Stimulated activated memory B cell treated with anti-CD40 and anti-IgM and Interleukin-4, amounts not matched to agents 10 μg/mL and 1 μg/mL and 100 μg/mL, for 72 hours (primary cell): ENCODE measurements at regions not wholly inside any gene's neighbourhood (a gene's known extent, or its start where the extent isn't known, plus 50 kb on each side); places are given as distances from the start of the nearest gene placed in this dataset.

Experiments
- ATAC-seq: fragments of 150-1000 bp; cut with Tn5 transposase; 2 replicates; pipeline ENCODE4 v1.10.0; 2021
- H3K27ac Mint-ChIP-seq: one replicate; pipeline ENCODE4 v1.8.0; 2022; ENCODE audit warnings: mild to moderate bottlenecking, mixed read lengths
- H3K27me3 Mint-ChIP-seq: one replicate; pipeline ENCODE4 v1.8.0; 2022; ENCODE audit warnings: mixed read lengths
- H3K36me3 Mint-ChIP-seq: one replicate; pipeline ENCODE4 v1.8.0; 2022; ENCODE audit warnings: mixed read lengths
- H3K4me1 Mint-ChIP-seq: one replicate; pipeline ENCODE4 v1.8.0; 2022; ENCODE audit warnings: mixed read lengths
- H3K4me3 Mint-ChIP-seq: one replicate; pipeline ENCODE4 v1.8.0; 2022; ENCODE audit warnings: mild to moderate bottlenecking, moderate library complexity, mixed read lengths
- H3K9me3 Mint-ChIP-seq: one replicate; pipeline ENCODE4 v1.8.0; 2022; ENCODE audit warnings: mixed read lengths

- H3K27ac Mint-ChIP-seq, result no peak overlapping the region
- H3K4me1 Mint-ChIP-seq, result no peaks in the 10 kb centered on the region
- ATAC-seq, result no peak
- H3K36me3 Mint-ChIP-seq, result no peaks in the 10 kb centered on the region
- H3K27me3 Mint-ChIP-seq, result peaks cover 1% of the 10 kb centered on the region
- H3K9me3 Mint-ChIP-seq, result peaks cover 2% of the 10 kb centered on the region
- H3K4me3 Mint-ChIP-seq, result no peak overlapping the region
Observed at GRCh38 chr16:25433388-25433787, 175.7 kb upstream of the ZKSCAN2 start.

GRCh38 chr16:25431472-25431871 lies 173.8 kb upstream of the ZKSCAN2 start:
- H3K36me3 Mint-ChIP-seq, result no peaks in the 10 kb centered on the region
- H3K27ac Mint-ChIP-seq, result no peak overlapping the region
- H3K4me1 Mint-ChIP-seq, result no peaks in the 10 kb centered on the region
- ATAC-seq, result no peak
- peaks cover 9% of the 10 kb centered on the region for H3K27me3 Mint-ChIP-seq
- peaks cover 6% of the 10 kb centered on the region for H3K9me3 Mint-ChIP-seq
- H3K4me3 Mint-ChIP-seq, result no peak overlapping the region

GRCh38 chr16:25426829-25427228 lies 169.2 kb upstream of the ZKSCAN2 start:
- no peak overlapping the region for H3K4me3 Mint-ChIP-seq
- H3K27ac Mint-ChIP-seq, result no peak overlapping the region
- ATAC-seq, result no peak
- H3K9me3 Mint-ChIP-seq, result peaks cover 6% of the 10 kb centered on the region
- H3K27me3 Mint-ChIP-seq, result peaks cover 9% of the 10 kb centered on the region
- no peaks in the 10 kb centered on the region for H3K36me3 Mint-ChIP-seq
- no peaks in the 10 kb centered on the region for H3K4me1 Mint-ChIP-seq

GRCh38 chr16:25419681-25420080 lies 162.0 kb upstream of the ZKSCAN2 start:
- Mint-ChIP-seq H3K4me1 (no peaks in the 10 kb centered on the region), H3K9me3 (no peaks in the 10 kb centered on the region), H3K36me3 (no peaks in the 10 kb centered on the region), H3K27me3 (no peaks in the 10 kb centered on the region), H3K27ac (no peak overlapping the region), H3K4me3 (no peak overlapping the region)
- ATAC-seq, result no peak

GRCh38 chr16:25419153-25419552 lies 161.5 kb upstream of the ZKSCAN2 start:
- H3K4me3 Mint-ChIP-seq, result no peak overlapping the region

GRCh38 chr16:25416002-25416401 lies 158.4 kb upstream of the ZKSCAN2 start:
- ATAC-seq, result no peak
- Mint-ChIP-seq H3K4me3 (no peak overlapping the region), H3K4me1 (no peaks in the 10 kb centered on the region), H3K27me3 (no peaks in the 10 kb centered on the region), H3K36me3 (no peaks in the 10 kb centered on the region), H3K27ac (no peak overlapping the region), H3K9me3 (no peaks in the 10 kb centered on the region)

More at GRCh38 chr16:25419153-25419552, 161.5 kb upstream of the ZKSCAN2 start:
- Mint-ChIP-seq H3K9me3 (no peaks in the 10 kb centered on the region), H3K36me3 (no peaks in the 10 kb centered on the region), H3K27me3 (no peaks in the 10 kb centered on the region), H3K27ac (no peak overlapping the region), H3K4me1 (no peaks in the 10 kb centered on the region)
- ATAC-seq, result no peak

GRCh38 chr16:25413975-25414374 lies 156.3 kb upstream of the ZKSCAN2 start:
- Mint-ChIP-seq H3K27me3 (no peaks in the 10 kb centered on the region), H3K36me3 (no peaks in the 10 kb centered on the region), H3K27ac (no peak overlapping the region), H3K9me3 (no peaks in the 10 kb centered on the region), H3K4me3 (no peak overlapping the region), H3K4me1 (no peaks in the 10 kb centered on the region)
- ATAC-seq, result no peak

- H3K4me1 Mint-ChIP-seq, result no peaks in the 10 kb centered on the region
- H3K27me3 Mint-ChIP-seq, result no peaks in the 10 kb centered on the region
- H3K36me3 Mint-ChIP-seq, result no peaks in the 10 kb centered on the region
- H3K4me3 Mint-ChIP-seq, result no peak overlapping the region
- no peak for ATAC-seq
- H3K9me3 Mint-ChIP-seq, result no peaks in the 10 kb centered on the region
- H3K27ac Mint-ChIP-seq, result no peak overlapping the region
Observed at GRCh38 chr16:25413133-25413532, 155.5 kb upstream of the ZKSCAN2 start.

- Mint-ChIP-seq H3K27me3 (no peaks in the 10 kb centered on the region), H3K4me1 (no peaks in the 10 kb centered on the region), H3K4me3 (no peak overlapping the region), H3K36me3 (no peaks in the 10 kb centered on the region), H3K27ac (no peak overlapping the region), H3K9me3 (no peaks in the 10 kb centered on the region)
- no peak for ATAC-seq
Observed at GRCh38 chr16:25411396-25412081, 153.9 kb upstream of the ZKSCAN2 start.

- H3K36me3 Mint-ChIP-seq, result no peaks in the 10 kb centered on the region
- H3K27me3 Mint-ChIP-seq, result peaks cover 10% of the 10 kb centered on the region
Observed at GRCh38 chr16:25403852-25404251, 146.2 kb upstream of the ZKSCAN2 start.

GRCh38 chr16:25395528-25395927 lies 137.9 kb upstream of the ZKSCAN2 start:
- Mint-ChIP-seq H3K4me1 (no peaks in the 10 kb centered on the region), H3K27me3 (peaks cover 15% of the 10 kb centered on the region)

More at GRCh38 chr16:25403852-25404251, 146.2 kb upstream of the ZKSCAN2 start:
- Mint-ChIP-seq H3K4me3 (no peak overlapping the region), H3K9me3 (peaks cover 9% of the 10 kb centered on the region), H3K27ac (no peak overlapping the region), H3K4me1 (no peaks in the 10 kb centered on the region)
- ATAC-seq, result no peak

GRCh38 chr16:25390761-25391160 lies 133.1 kb upstream of the ZKSCAN2 start:
- no peaks in the 10 kb centered on the region for H3K36me3 Mint-ChIP-seq
- H3K4me1 Mint-ChIP-seq, result no peaks in the 10 kb centered on the region
- peaks cover 26% of the 10 kb centered on the region for H3K27me3 Mint-ChIP-seq
- ATAC-seq, result no peak
- H3K27ac Mint-ChIP-seq, result no peak overlapping the region
- H3K9me3 Mint-ChIP-seq, result peaks cover 4% of the 10 kb centered on the region
- no peak overlapping the region for H3K4me3 Mint-ChIP-seq

More at GRCh38 chr16:25395528-25395927, 137.9 kb upstream of the ZKSCAN2 start:
- Mint-ChIP-seq H3K9me3 (peaks cover 15% of the 10 kb centered on the region), H3K4me3 (no peak overlapping the region), H3K36me3 (no peaks in the 10 kb centered on the region), H3K27ac (no peak overlapping the region)
- ATAC-seq, result no peak

GRCh38 chr16:25374556-25374955 lies 116.9 kb upstream of the ZKSCAN2 start:
- H3K4me1 Mint-ChIP-seq, result no peaks in the 10 kb centered on the region
- peaks cover 20% of the 10 kb centered on the region for H3K27me3 Mint-ChIP-seq

GRCh38 chr16:25372716-25373115 lies 115.1 kb upstream of the ZKSCAN2 start:
- H3K4me3 Mint-ChIP-seq, result no peak overlapping the region
- H3K27me3 Mint-ChIP-seq, result peaks cover 12% of the 10 kb centered on the region
- no peaks in the 10 kb centered on the region for H3K36me3 Mint-ChIP-seq
- ATAC-seq, result no peak
- H3K27ac Mint-ChIP-seq, result no peak overlapping the region
- peaks cover 2% of the 10 kb centered on the region for H3K9me3 Mint-ChIP-seq
- no peaks in the 10 kb centered on the region for H3K4me1 Mint-ChIP-seq

More at GRCh38 chr16:25374556-25374955, 116.9 kb upstream of the ZKSCAN2 start:
- ATAC-seq, result no peak
- no peaks in the 10 kb centered on the region for H3K9me3 Mint-ChIP-seq
- H3K36me3 Mint-ChIP-seq, result no peaks in the 10 kb centered on the region
- H3K4me3 Mint-ChIP-seq, result no peak overlapping the region
- H3K27ac Mint-ChIP-seq, result no peak overlapping the region

- Mint-ChIP-seq H3K9me3 (peaks cover 2% of the 10 kb centered on the region), H3K36me3 (no peaks in the 10 kb centered on the region), H3K27ac (no peak overlapping the region), H3K4me3 (no peak overlapping the region), H3K27me3 (peaks cover 6% of the 10 kb centered on the region), H3K4me1 (no peaks in the 10 kb centered on the region)
- ATAC-seq, result no peak
Observed at GRCh38 chr16:25371342-25371741, 113.7 kb upstream of the ZKSCAN2 start.

GRCh38 chr16:25370541-25370940 lies 112.9 kb upstream of the ZKSCAN2 start:
- no peak overlapping the region for H3K27ac Mint-ChIP-seq
- H3K4me1 Mint-ChIP-seq, result no peaks in the 10 kb centered on the region
- no peak for ATAC-seq
- H3K4me3 Mint-ChIP-seq, result no peak overlapping the region
- peaks cover 2% of the 10 kb centered on the region for H3K9me3 Mint-ChIP-seq
- H3K36me3 Mint-ChIP-seq, result no peaks in the 10 kb centered on the region
- no peaks in the 10 kb centered on the region for H3K27me3 Mint-ChIP-seq
